GM19455 (cell line): ENCODE measurements at regions not wholly inside any gene's neighbourhood (a gene's known extent, or its start where the extent isn't known, plus 50 kb on each side); places are given as distances from the start of the nearest gene placed in this dataset.

Source experiments
- ATAC-seq: cut with Tn5 transposase; IDR thresholded peaks from one replicate; pipeline ENCODE4 v1.9.1; 2021; ENCODE audit not compliant: unreplicated experiment

- ATAC-seq: no peak
Observed at GRCh38 chr2:118622913-118623312, 224.5 kb downstream of the EN1 start.

GRCh38 chr2:118622108-118622507 is 225.3 kb downstream of the EN1 start:
- no peak for ATAC-seq

GRCh38 chr2:118618279-118618678 is 229.2 kb downstream of the EN1 start:
- no peak for ATAC-seq

GRCh38 chr2:118616432-118616831 is 231.0 kb downstream of the EN1 start:
- ATAC-seq: no peak

- no peak for ATAC-seq
Observed at GRCh38 chr2:118614841-118615271, 232.6 kb downstream of the EN1 start.

- ATAC-seq: no peak
Observed at GRCh38 chr2:118613737-118614136, 233.7 kb downstream of the EN1 start.

GRCh38 chr2:118611691-118612090 is 235.8 kb downstream of the EN1 start:
- no peak for ATAC-seq

- no peak for ATAC-seq
Observed at GRCh38 chr2:118609138-118609537, 238.3 kb downstream of the EN1 start.

- no peak for ATAC-seq
Observed at GRCh38 chr2:118607641-118608040, 239.8 kb downstream of the EN1 start.

GRCh38 chr2:118604811-118605210 is 242.6 kb downstream of the EN1 start:
- no peak for ATAC-seq

- ATAC-seq: no peak
Observed at GRCh38 chr2:118604371-118604770, 243.1 kb downstream of the EN1 start.

GRCh38 chr2:118599141-118599540 is 248.3 kb downstream of the EN1 start:
- no peak for ATAC-seq

GRCh38 chr2:118596620-118597019 is 250.8 kb downstream of the EN1 start:
- no peak for ATAC-seq

GRCh38 chr2:118593257-118593656 is 254.2 kb downstream of the EN1 start:
- ATAC-seq: no peak

- ATAC-seq: no peak
Observed at GRCh38 chr2:118591223-118591622, 256.2 kb downstream of the EN1 start.

- ATAC-seq: no peak
Observed at GRCh38 chr2:118589721-118590120, 257.7 kb downstream of the EN1 start.

GRCh38 chr2:118588850-118589249 is 258.6 kb downstream of the EN1 start:
- ATAC-seq: no peak

GRCh38 chr2:118586312-118586711 is 261.1 kb downstream of the EN1 start:
- no peak for ATAC-seq

GRCh38 chr2:118584877-118585276 is 262.6 kb downstream of the EN1 start:
- ATAC-seq: no peak

- no peak for ATAC-seq
Observed at GRCh38 chr2:118584062-118584749, 263.2 kb downstream of the EN1 start.

- no peak for ATAC-seq
Observed at GRCh38 chr2:118582058-118582457, 265.4 kb downstream of the EN1 start.

- ATAC-seq: no peak
Observed at GRCh38 chr2:118580651-118581050, 266.8 kb downstream of the EN1 start.

- no peak for ATAC-seq
Observed at GRCh38 chr2:118580107-118580506, 267.3 kb downstream of the EN1 start.
